Thoracic aorta (tissue), 2 donors: ENCODE measurements at regions not wholly inside any gene's neighbourhood (a gene's known extent, or its start where the extent isn't known, plus 50 kb on each side); places are given as distances from the start of the nearest gene placed in this dataset.
"Not testable (repeated sequence)": the region's sequence is repeated elsewhere in the genome, so short reads cannot be mapped to it uniquely, and the experiment has no call there.

Experiments
- ATAC-seq: fragments of 150-250 bp; one replicate; pipeline ENCODE4 v1.8.0; 2017; ENCODE audit warnings: low read depth; ENCODE audit not compliant: insufficient number of reproducible peaks, low FRiP score
- DNase-seq: peaks from one replicate; pipeline ENCODE4 v3.0.0-alpha.2; 2020; ENCODE audit warnings: low spot score
- H3K27ac ChIP-seq, 2 donors: fragments of 200-600 bp; sonication (generic); 1 replicate in 1 of 2; 2 replicates in 1 of 2; pipeline ENCODE4 v1.5.1; 2016; ENCODE audit warnings: mild to moderate bottlenecking in 2 of 2, moderate library complexity in 2 of 2
- H3K27me3 ChIP-seq: fragments of 200-600 bp; sonication (generic); replicated peaks from 2 replicates; pipeline ENCODE4 v1.6.0; 2016; ENCODE audit warnings: mild to moderate bottlenecking; ENCODE audit not compliant: insufficient read depth
- H3K36me3 ChIP-seq: fragments of 200-600 bp; sonication (generic); one replicate; pipeline ENCODE4 v1.5.1; 2016
- H3K4me1 ChIP-seq, 2 donors: fragments of 200-600 bp; sonication (generic); 1 replicate in 1 of 2; 2 replicates in 1 of 2; pipeline versions ENCODE4 v1.5.1 to v1.6.0; 2016; ENCODE audit warnings: low read depth in 2 of 2, mild to moderate bottlenecking in 1 of 2; ENCODE audit not compliant: control insufficient read depth in 1 of 2
- H3K4me3 ChIP-seq: fragments of 200-600 bp; sonication (generic); 2 replicates; pipeline ENCODE4 v1.5.1; 2016; ENCODE audit warnings: mild to moderate bottlenecking
- H3K9me3 ChIP-seq: fragments of 200-600 bp; sonication (generic); 2 replicates; pipeline ENCODE4 v1.5.1; 2016
- CTCF ChIP-seq: fragments of 200-600 bp; sonication (generic); IDR thresholded peaks from one replicate; pipeline ENCODE4 v1.5.1; 2019; ENCODE audit warnings: antibody characterized with exemption

- no peaks in the 10 kb centered on the region for H3K9me3 ChIP-seq
- no peaks in the 10 kb centered on the region for H3K27me3 ChIP-seq
- TF ChIP-seq CTCF, result no peak
- DNase-seq (no peak), ATAC-seq (no peak)
- H3K4me1 ChIP-seq, result peaks cover 4 to 5% of the 10 kb centered on the region in 2 donors
- H3K27ac ChIP-seq, result no peak overlapping the region
- H3K4me3 ChIP-seq, result no peak overlapping the region
- H3K36me3 ChIP-seq, result no peaks in the 10 kb centered on the region
Observed at GRCh38 chr6:121717686-121718085, 282.2 kb downstream of the GJA1 start.

- not testable (repeated sequence) for H3K27ac ChIP-seq, DNase-seq, H3K36me3 ChIP-seq, H3K4me1 ChIP-seq, ATAC-seq, H3K4me3 ChIP-seq, H3K9me3 ChIP-seq, H3K27me3 ChIP-seq
Observed at GRCh38 chr6:121720867-121721266, 285.4 kb downstream of the GJA1 start.

DNA sequence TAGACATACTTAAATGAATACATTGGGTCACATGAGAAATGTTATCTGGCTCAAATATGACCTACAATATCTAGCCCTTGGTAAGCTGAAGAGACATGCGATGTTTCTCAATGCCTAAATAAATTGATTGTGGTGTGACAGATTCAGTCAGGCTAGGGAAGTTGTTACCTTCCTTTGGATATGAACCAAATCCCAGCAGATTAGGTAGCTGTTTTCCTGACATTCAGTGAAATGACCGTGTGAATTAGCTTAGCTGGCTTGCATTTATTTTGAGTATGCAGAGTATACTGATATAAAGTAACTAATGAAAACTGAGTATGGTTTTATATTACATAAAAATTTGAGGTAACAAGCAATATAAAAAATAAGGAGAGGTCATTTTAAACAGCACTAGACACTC is 288.2 kb downstream of the GJA1 start:
- ATAC-seq (no peak), DNase-seq (no peak)
- H3K36me3 ChIP-seq, result no peaks in the 10 kb centered on the region
- peaks cover 3 to 6% of the 10 kb centered on the region in 2 donors for H3K4me1 ChIP-seq
- H3K27me3 ChIP-seq, result no peaks in the 10 kb centered on the region
- no peaks in the 10 kb centered on the region for H3K9me3 ChIP-seq
- no peak overlapping the region for H3K27ac ChIP-seq
- TF ChIP-seq CTCF, result no peak
- H3K4me3 ChIP-seq, result no peak overlapping the region

GRCh38 chr6:121724576-121724975 is 289.1 kb downstream of the GJA1 start:
- DNase-seq, result no peak
- H3K9me3 ChIP-seq, result no peaks in the 10 kb centered on the region
- H3K27me3 ChIP-seq, result no peaks in the 10 kb centered on the region
- no peak overlapping the region for H3K4me3 ChIP-seq
- H3K36me3 ChIP-seq, result no peaks in the 10 kb centered on the region
- peaks cover 3 to 6% of the 10 kb centered on the region in 2 donors for H3K4me1 ChIP-seq
- no peak for TF ChIP-seq CTCF
- no peak for ATAC-seq
- H3K27ac ChIP-seq, result no peak overlapping the region

GRCh38 chr6:121726596-121726995 is 291.1 kb downstream of the GJA1 start:
- TF ChIP-seq CTCF, result no peak
- ATAC-seq (peak; percentile 55), DNase-seq (no peak)
- H3K27me3 ChIP-seq, result no peaks in the 10 kb centered on the region
- H3K9me3 ChIP-seq, result no peaks in the 10 kb centered on the region
- H3K4me3 ChIP-seq, result no peak overlapping the region
- peaks cover 3 to 6% of the 10 kb centered on the region in 2 donors for H3K4me1 ChIP-seq
- H3K27ac ChIP-seq, result no peak overlapping the region
- no peaks in the 10 kb centered on the region for H3K36me3 ChIP-seq

GRCh38 chr6:121730616-121731015 is 295.2 kb downstream of the GJA1 start:
- no peak overlapping the region for H3K4me3 ChIP-seq
- H3K27ac ChIP-seq, result no peak overlapping the region
- no peak for TF ChIP-seq CTCF
- H3K9me3 ChIP-seq, result no peaks in the 10 kb centered on the region
- H3K4me1 ChIP-seq, result peaks cover 12 to 24% of the 10 kb centered on the region in 2 donors
- H3K27me3 ChIP-seq, result no peaks in the 10 kb centered on the region
- ATAC-seq, result no peak
- no peak for DNase-seq
- H3K36me3 ChIP-seq, result no peaks in the 10 kb centered on the region
